ENCODE measurements at regions not wholly inside any gene's neighbourhood (a gene's known extent, or its start where the extent isn't known, plus 50 kb on each side); places are given as distances from the start of the nearest gene placed in this dataset.

GRCh38 chr15:38049891-38050290, 115.5 kb downstream of the TMCO5A start:
- Histone ChIP-seq H3K4me1 (replicated peaks in 1 of 4; ENCODE audit: control insufficient read depth in 3 of 4, insufficient read depth in 4 of 4, low read length in 3 of 4) (no peaks in the 10 kb centered on the region), H2BK120ac (replicated peaks; ENCODE audit: low read depth, low read length) (no peak overlapping the region), H3K4ac (replicated peaks; ENCODE audit: insufficient read length, low read depth, low read length) (no peak overlapping the region), H2AK5ac (ENCODE audit: low read depth, low read length) (no peak overlapping the region), H3K56ac (replicated peaks; ENCODE audit: insufficient read length, low read depth, low read length) (no peak overlapping the region), H3K27me3 (replicated peaks in 1 of 4; ENCODE audit: control insufficient read depth in 3 of 4, extremely low read depth in 1 of 4, insufficient read depth in 3 of 4, low read length in 3 of 4) (no peaks in the 10 kb centered on the region), H3K23me2 (ENCODE audit: low read depth, low read length) (no peaks in the 10 kb centered on the region), H3K9ac (replicated peaks in 1 of 4; ENCODE audit: extremely low read depth in 1 of 4, low read depth in 3 of 4, low read length in 3 of 4) (no peak overlapping the region), H3K9me3 (ENCODE audit: insufficient read depth in 2 of 2, low read depth in 1 of 2, low read length in 1 of 2) (no peaks in the 10 kb centered on the region), H3K4me3 (ENCODE audit: extremely low read depth in 1 of 4, insufficient read depth in 2 of 4, low read depth in 3 of 4, low read length in 4 of 4) (no peak overlapping the region), H2BK15ac (ENCODE audit: low read length) (no peak overlapping the region), H4K5ac (ENCODE audit: insufficient read length, low read depth, low read length) (no peak overlapping the region), H3K23ac (ENCODE audit: insufficient read length) (no peak overlapping the region), H3K27ac (ENCODE audit: low read depth, low read length) (no peak overlapping the region), H3K4me2 (ENCODE audit: insufficient read depth in 1 of 2, low read depth in 2 of 2, low read length in 2 of 2) (no peak overlapping the region), H3K36me3 (ENCODE audit: control insufficient read depth in 2 of 4, insufficient read depth in 4 of 4, low read length in 3 of 4) (no peaks in the 10 kb centered on the region), H2BK20ac (ENCODE audit: low read length) (no peak overlapping the region), H2AFZ (ENCODE audit: low read length) (no peak overlapping the region), H2BK5ac (ENCODE audit: low read depth, low read length) (no peak overlapping the region), H3K18ac (ENCODE audit: extremely low read depth, low read length) (no peak overlapping the region), H2BK12ac (ENCODE audit: low read depth, low read length) (no peak overlapping the region), H4K8ac (ENCODE audit: extremely low read depth, insufficient read depth, low read length) (no peak overlapping the region), H4K91ac (replicated peaks; ENCODE audit: insufficient read length, low read length) (no peak overlapping the region), H3K79me1 (ENCODE audit: low read depth, low read length) (no peaks in the 10 kb centered on the region), H3K79me2 (ENCODE audit: control insufficient read depth in 1 of 2, insufficient read depth in 2 of 2, low read length in 2 of 2) (no peaks in the 10 kb centered on the region), H3K14ac (ENCODE audit: insufficient read length) (no peak overlapping the region), H4K20me1 (replicated peaks in 1 of 2; ENCODE audit: control insufficient read depth in 1 of 2, insufficient read depth in 2 of 2, low read length in 2 of 2) (no peaks in the 10 kb centered on the region)
- no peak for DNase-seq (ENCODE audit: low read depth in 1 of 2, low spot score in 2 of 2)
- WGBS, 2 experiments (ENCODE audit: extremely low coverage in 1 of 2, insufficient coverage in 1 of 2, insufficient read length in 1 of 2, insufficient replicate concordance in 2 of 2, low coverage in 1 of 2, low lambda C conversion rate in 2 of 2, missing lambda C conversion rate in 1 of 2): 85% methylated on average over 4 of the region's 4 CpGs; no CpG with 5 or more reads in 1 of the 2 experiments
- ChIA-PET CTCF (ENCODE audit: partially characterized antibody) (no interaction called here), POLR2A (ENCODE audit: partially characterized antibody) (interaction anchor here (1.2 kb wide), 2 partner anchors 8 to 202 kb away, joined by 3 read pairs; no protein-coding TSS in a partner anchor)
- no peak for FAIRE-seq
- TF ChIP-seq SAP30 (IDR thresholded peaks at IDR 0.05; ENCODE audit: insufficient read depth, insufficient replicate concordance, low read length): no peak
- no peak for TF ChIP-seq TCF12 (IDR thresholded peaks at IDR 0.05; ENCODE audit: low read depth, low read length)
- no peak for TF ChIP-seq KDM5A (IDR thresholded peaks at IDR 0.05; ENCODE audit: low read length)
- no peak for TF ChIP-seq HDAC6 (IDR thresholded peaks at IDR 0.05; ENCODE audit: low read depth, low read length)
- no peak for TF ChIP-seq GTF2F1 (IDR thresholded peaks at IDR 0.05; ENCODE audit: borderline replicate concordance, low read depth, low read length)
- TF ChIP-seq CBX5 (IDR thresholded peaks at IDR 0.05; ENCODE audit: low read depth, low read length): no peak
- no peak for TF ChIP-seq ZNF274 (IDR thresholded peaks at IDR 0.05; ENCODE audit: borderline replicate concordance, extremely low read depth, low read length)
- TF ChIP-seq KDM1A (IDR thresholded peaks at IDR 0.05; ENCODE audit: borderline replicate concordance, low read length): no peak
- no peak for TF ChIP-seq USF2 (IDR thresholded peaks at IDR 0.05; ENCODE audit: low read length)
- no peak for TF ChIP-seq EGR1 (IDR thresholded peaks at IDR 0.05; ENCODE audit: borderline replicate concordance, low read depth, low read length)
- no peak for TF ChIP-seq TEAD4 (IDR thresholded peaks at IDR 0.05; ENCODE audit: low read depth, low read length)
- no peak for TF ChIP-seq EP300 (IDR thresholded peaks at IDR 0.05; ENCODE audit: borderline replicate concordance in 1 of 2, low read depth in 2 of 2, low read length in 2 of 2)
- TF ChIP-seq CHD2 (IDR thresholded peaks at IDR 0.05; ENCODE audit: low read length): no peak
- TF ChIP-seq JUND (IDR thresholded peaks at IDR 0.05; ENCODE audit: low read length): no peak
